Naive thymus-derived CD4-positive, alpha-beta T cell (primary cell): ENCODE measurements at regions not wholly inside any gene's neighbourhood (a gene's known extent, or its start where the extent isn't known, plus 50 kb on each side); places are given as distances from the start of the nearest gene placed in this dataset.

Source experiments
- ATAC-seq: fragments of 150-1000 bp; cut with Tn5 transposase; 2 replicates; pipeline ENCODE4 v1.10.0; 2021; ENCODE audit warnings: mild to moderate bottlenecking, moderate library complexity
- CTCF ChIA-PET: fragments of 350-600 bp; sonication (Branson Sonifier 250); formaldehyde crosslinking; loops from one replicate; lab custom pipeline; 2021; ENCODE audit warnings: antibody characterized with exemption; lab: Charles Lee
- POLR2A ChIA-PET: fragments of 350-600 bp; sonication (Branson Sonifier 250); formaldehyde crosslinking; loops from one replicate; lab custom pipeline; 2021; ENCODE audit warnings: antibody characterized with exemption, inconsistent platforms; lab: Charles Lee
- DNase-seq, 9 donors: peaks; one replicate each; pipeline versions ENCODE4 v3.0.0 to v3.0.0-alpha.2; 2020 to 2022; ENCODE audit warnings: mixed read lengths in 1 of 9
- H3K27ac ChIP-seq: one replicate; pipeline ENCODE4 v1.7.0; 2013; ENCODE audit warnings: mild to moderate bottlenecking, low read depth, low read length, moderate library complexity
- H3K27me3 ChIP-seq, 2 donors: one replicate each; pipeline ENCODE4 v1.7.0; 2013; ENCODE audit warnings: low read length in 2 of 2, mild to moderate bottlenecking in 2 of 2, moderate library complexity in 2 of 2; ENCODE audit not compliant: control insufficient read depth in 2 of 2, insufficient read depth in 2 of 2
- H3K36me3 ChIP-seq, 3 experiments: 1 replicate in 2 of 3; 2 replicates in 1 of 3; pipeline ENCODE4 v1.7.0; 2013; ENCODE audit warnings: low read length in 3 of 3, mild to moderate bottlenecking in 3 of 3, moderate library complexity in 1 of 3; ENCODE audit not compliant: insufficient read depth in 3 of 3, control insufficient read depth in 2 of 3
- H3K4me1 ChIP-seq, 2 donors: one replicate each; pipeline ENCODE4 v1.7.0; 2013; ENCODE audit warnings: low read length in 2 of 2, mild to moderate bottlenecking in 2 of 2, moderate library complexity in 1 of 2; ENCODE audit not compliant: control insufficient read depth in 2 of 2, insufficient read depth in 2 of 2
- H3K4me3 ChIP-seq: 2 replicates; pipeline ENCODE4 v1.7.0; 2013; ENCODE audit warnings: mild to moderate bottlenecking, low read length
- H3K9me3 ChIP-seq, 3 experiments: 1 replicate in 2 of 3; 2 replicates in 1 of 3; pipeline ENCODE4 v1.7.0; 2013; ENCODE audit warnings: low read length in 3 of 3; ENCODE audit not compliant: control insufficient read depth in 2 of 3
- H3K27ac Mint-ChIP-seq, 9 donors: one replicate each; pipeline ENCODE4 v1.8.0; 2020 to 2022; ENCODE audit warnings: mixed read lengths in 9 of 9, mild to moderate bottlenecking in 8 of 9, moderate library complexity in 5 of 9, inconsistent platforms in 2 of 9
- H3K27me3 Mint-ChIP-seq, 5 donors: one replicate each; pipeline ENCODE4 v1.8.0; 2021 to 2022; ENCODE audit warnings: mixed read lengths in 5 of 5, mild to moderate bottlenecking in 1 of 5
- H3K36me3 Mint-ChIP-seq, 5 donors: one replicate each; pipeline ENCODE4 v1.8.0; 2020 to 2022; ENCODE audit warnings: mixed read lengths in 5 of 5, mild to moderate bottlenecking in 3 of 5, inconsistent platforms in 1 of 5
- H3K4me1 Mint-ChIP-seq, 7 donors: one replicate each; pipeline ENCODE4 v1.8.0; 2020 to 2022; ENCODE audit warnings: mixed read lengths in 7 of 7, mild to moderate bottlenecking in 3 of 7, inconsistent platforms in 1 of 7
- H3K4me3 Mint-ChIP-seq, 10 donors: one replicate each; pipeline ENCODE4 v1.8.0; 2020 to 2022; ENCODE audit warnings: mild to moderate bottlenecking in 10 of 10, mixed read lengths in 10 of 10, moderate library complexity in 6 of 10, inconsistent platforms in 2 of 10
- H3K9me3 Mint-ChIP-seq, 11 donors: one replicate each; pipeline ENCODE4 v1.8.0; 2020 to 2022; ENCODE audit warnings: mixed read lengths in 11 of 11, mild to moderate bottlenecking in 4 of 11, inconsistent platforms in 1 of 11, moderate library complexity in 1 of 11
- intact Hi-C, 2 donors: fragments of 100-400 bp; cut with micrococcal nuclease; formaldehyde crosslinking; loops; one replicate each; pipeline ENCODE4 v1.15.1; 2023

DNA sequence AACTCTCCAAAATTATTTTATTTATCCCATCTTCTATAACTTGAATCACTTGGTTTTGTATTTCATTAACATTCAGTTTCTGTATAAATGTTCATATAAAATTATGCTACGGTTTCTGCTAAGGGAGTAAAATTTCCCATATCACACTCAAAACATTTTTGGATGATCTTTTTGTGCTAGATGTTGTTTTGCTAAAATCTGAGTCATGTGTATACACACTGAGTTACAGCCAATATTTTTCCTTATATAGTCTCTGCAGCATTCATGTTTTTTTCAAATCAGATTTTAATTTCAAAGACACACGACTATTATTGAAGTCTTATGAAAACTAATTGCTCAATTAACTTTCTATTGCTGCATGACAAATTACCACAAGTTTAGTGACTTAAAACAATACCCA is 54.3 kb upstream of the SLC2A12 start:
- no peak overlapping the region for H3K4me3 ChIP-seq
- H3K27me3 Mint-ChIP-seq = peaks cover 4 to 23% (median 9%) of the 10 kb centered on the region in 5 donors
- ATAC-seq (no peak), DNase-seq (no peak)
- no peaks in the 10 kb centered on the region for H3K4me1 ChIP-seq
- H3K27ac ChIP-seq = no peak overlapping the region
- CTCF ChIA-PET = interaction anchor here (1.0 kb wide), 1 partner anchor 9 kb away, joined by 3 read pairs; no protein-coding TSS in a partner anchor
- no peaks in the 10 kb centered on the region for H3K4me1 Mint-ChIP-seq
- no peak overlapping the region for H3K4me3 Mint-ChIP-seq
- POLR2A ChIA-PET = interaction anchor here (0.6 kb wide), 1 partner anchor 144 kb away, joined by 3 read pairs; no protein-coding TSS in a partner anchor
- no peaks in the 10 kb centered on the region for H3K9me3 ChIP-seq
- intact Hi-C loops = no loop called here
- no peaks in the 10 kb centered on the region for H3K36me3 ChIP-seq
- no peak overlapping the region for H3K27ac Mint-ChIP-seq
- no peaks in the 10 kb centered on the region for H3K9me3 Mint-ChIP-seq
- H3K36me3 Mint-ChIP-seq = no peaks in the 10 kb centered on the region
- no peaks in the 10 kb centered on the region for H3K27me3 ChIP-seq

DNA sequence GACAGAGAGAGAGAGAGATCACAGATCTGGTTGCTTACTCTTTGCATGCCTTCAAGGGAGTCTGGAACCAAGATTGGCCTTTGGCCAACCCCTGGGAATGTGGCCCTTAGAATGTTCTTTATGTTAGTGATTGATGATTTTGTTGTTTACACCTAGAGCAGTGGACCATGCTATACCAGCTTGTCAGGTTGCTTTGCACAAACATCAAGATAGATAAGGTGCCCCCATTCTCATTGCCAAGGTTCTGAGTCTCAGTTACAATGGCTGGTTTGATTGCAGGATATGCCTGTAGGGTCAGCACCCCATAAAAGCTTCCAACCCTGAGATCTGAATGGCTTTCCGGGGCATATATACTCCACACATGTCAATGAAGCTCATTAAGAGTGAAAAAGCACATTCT is 53.5 kb upstream of the SLC2A12 start:
- intact Hi-C loops = no loop called here
- ChIA-PET CTCF (no interaction called here), POLR2A (interaction anchor here (0.6 kb wide), 1 partner anchor 143 kb away, joined by 3 read pairs; no protein-coding TSS in a partner anchor)
- ATAC-seq = no peak
- H3K4me1 ChIP-seq = no peaks in the 10 kb centered on the region
- Mint-ChIP-seq H3K4me3 (no peak overlapping the region), H3K4me1 (no peaks in the 10 kb centered on the region), H3K27ac (no peak overlapping the region), H3K36me3 (no peaks in the 10 kb centered on the region), H3K27me3 (peaks cover 8 to 26% (median 16%) of the 10 kb centered on the region in 5 donors), H3K9me3 (peaks cover 0 to 3% (median 0%) of the 10 kb centered on the region in 11 donors)
- no peak overlapping the region for H3K4me3 ChIP-seq
- H3K36me3 ChIP-seq = no peaks in the 10 kb centered on the region
- no peaks in the 10 kb centered on the region for H3K9me3 ChIP-seq
- H3K27me3 ChIP-seq = no peaks in the 10 kb centered on the region
- H3K27ac ChIP-seq = no peak overlapping the region
- no peak for DNase-seq

GRCh38 chr6:134103006-134103405 is 50.6 kb upstream of the SLC2A12 start:
- Mint-ChIP-seq H3K27ac (no peak overlapping the region), H3K4me1 (no peaks in the 10 kb centered on the region), H3K4me3 (no peak overlapping the region), H3K36me3 (no peaks in the 10 kb centered on the region), H3K9me3 (peaks cover 0 to 3% (median 0%) of the 10 kb centered on the region in 11 donors), H3K27me3 (peaks cover 22 to 37% (median 28%) of the 10 kb centered on the region in 5 donors)
- no peak for ATAC-seq
- intact Hi-C loops = no loop called here
- Histone ChIP-seq H3K36me3 (no peaks in the 10 kb centered on the region), H3K27ac (no peak overlapping the region), H3K4me1 (no peaks in the 10 kb centered on the region), H3K9me3 (no peaks in the 10 kb centered on the region), H3K4me3 (no peak overlapping the region), H3K27me3 (no peaks in the 10 kb centered on the region)
- POLR2A ChIA-PET = no interaction called here
- no peak for DNase-seq
- CTCF ChIA-PET = interaction anchor here (1.8 to 3.3 kb wide), 3 partner anchors 8 to 180 kb away, joined by 5 to 17 read pairs (median 11); no protein-coding TSS in a partner anchor
